DMS114 treated with DMSO at 0.1 percent for 48 hours (cell line): ENCODE measurements at regions not wholly inside any gene's neighbourhood (a gene's known extent, or its start where the extent isn't known, plus 50 kb on each side); places are given as distances from the start of the nearest gene placed in this dataset.
"Not testable (repeated sequence)": the region's sequence is repeated elsewhere in the genome, so short reads cannot be mapped to it uniquely, and the experiment has no call there.

Source experiments
- DNase-seq: peaks from one replicate; lab custom pipeline; 2025; ENCODE audit not compliant: unreplicated experiment; lab: John Stamatoyannopoulos, UW

- no peak for DNase-seq
Measured at GRCh38 chr2:204138206-204138605, 201.6 kb downstream of the ICOS start.

GRCh38 chr2:204140246-204140645, 203.7 kb downstream of the ICOS start:
- no peak for DNase-seq

- DNase-seq, result no peak
Measured at GRCh38 chr2:204143216-204144014, 206.9 kb downstream of the ICOS start.

GRCh38 chr2:204144492-204144891, 207.9 kb downstream of the ICOS start:
- no peak for DNase-seq

GRCh38 chr2:204145263-204145751, 208.7 kb downstream of the ICOS start:
- DNase-seq, result peak; percentile 54

GRCh38 chr2:204145791-204146190, 209.2 kb downstream of the ICOS start:
- DNase-seq, result no peak

- not testable (repeated sequence) for DNase-seq
Measured at GRCh38 chr2:204147040-204147439, 210.5 kb downstream of the ICOS start.

- no peak for DNase-seq
Measured at GRCh38 chr2:204150721-204151120, 214.2 kb downstream of the ICOS start.

GRCh38 chr2:204152616-204153015, 216.1 kb downstream of the ICOS start:
- no peak for DNase-seq

GRCh38 chr2:204154863-204155262, 218.3 kb downstream of the ICOS start:
- no peak for DNase-seq

- DNase-seq, result no peak
Measured at GRCh38 chr2:204156456-204156855, 219.9 kb downstream of the ICOS start.

GRCh38 chr2:204157684-204158083, 221.1 kb downstream of the ICOS start:
- no peak for DNase-seq

GRCh38 chr2:204159526-204159925, 223.0 kb downstream of the ICOS start:
- no peak for DNase-seq

GRCh38 chr2:204160989-204161388, 224.4 kb downstream of the ICOS start:
- DNase-seq, result no peak

- no peak for DNase-seq
Measured at GRCh38 chr2:204161886-204162285, 225.3 kb downstream of the ICOS start.

- no peak for DNase-seq
Measured at GRCh38 chr2:204166961-204167360, 230.4 kb downstream of the ICOS start.

- not testable (repeated sequence) for DNase-seq
Measured at GRCh38 chr2:204167670-204168069, 231.1 kb downstream of the ICOS start.

- DNase-seq, result no peak
Measured at GRCh38 chr2:204170411-204170810, 233.8 kb downstream of the ICOS start.

- DNase-seq, result no peak
Measured at GRCh38 chr2:204171432-204172144, 235.0 kb downstream of the ICOS start.

- no peak for DNase-seq
Measured at GRCh38 chr2:204172145-204172600, 235.6 kb downstream of the ICOS start.

- DNase-seq, result no peak
Measured at GRCh38 chr2:204174034-204174433, 237.5 kb downstream of the ICOS start.
